ENCODE measurements at regions not wholly inside any gene's neighbourhood (a gene's known extent, or its start where the extent isn't known, plus 50 kb on each side); places are given as distances from the start of the nearest gene placed in this dataset.

DNA sequence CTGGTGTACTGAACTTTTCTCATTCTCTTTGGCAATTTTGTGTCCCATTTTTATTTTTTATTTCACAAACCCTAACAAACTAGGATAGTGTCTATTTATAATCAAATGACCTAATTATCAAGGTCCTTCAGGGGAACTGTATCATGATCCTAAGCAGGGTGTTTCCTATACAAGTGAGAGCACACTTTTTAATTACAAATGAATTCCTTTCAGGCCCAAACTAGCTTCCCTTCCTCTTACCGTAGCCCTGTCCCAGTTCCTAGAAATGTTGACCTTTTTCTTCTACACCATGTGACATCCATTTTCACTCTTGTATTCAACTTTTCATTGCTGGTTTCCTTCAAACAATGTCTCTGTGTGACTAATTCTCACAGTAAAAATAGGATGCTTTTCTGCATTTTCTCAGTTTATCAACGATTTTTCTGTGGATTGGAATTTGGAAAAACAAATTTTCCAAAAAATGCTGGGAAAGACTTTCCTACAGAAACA lies 411.4 kb downstream of the CCDC91 start:
- TF ChIP-seq, protein P1, sequence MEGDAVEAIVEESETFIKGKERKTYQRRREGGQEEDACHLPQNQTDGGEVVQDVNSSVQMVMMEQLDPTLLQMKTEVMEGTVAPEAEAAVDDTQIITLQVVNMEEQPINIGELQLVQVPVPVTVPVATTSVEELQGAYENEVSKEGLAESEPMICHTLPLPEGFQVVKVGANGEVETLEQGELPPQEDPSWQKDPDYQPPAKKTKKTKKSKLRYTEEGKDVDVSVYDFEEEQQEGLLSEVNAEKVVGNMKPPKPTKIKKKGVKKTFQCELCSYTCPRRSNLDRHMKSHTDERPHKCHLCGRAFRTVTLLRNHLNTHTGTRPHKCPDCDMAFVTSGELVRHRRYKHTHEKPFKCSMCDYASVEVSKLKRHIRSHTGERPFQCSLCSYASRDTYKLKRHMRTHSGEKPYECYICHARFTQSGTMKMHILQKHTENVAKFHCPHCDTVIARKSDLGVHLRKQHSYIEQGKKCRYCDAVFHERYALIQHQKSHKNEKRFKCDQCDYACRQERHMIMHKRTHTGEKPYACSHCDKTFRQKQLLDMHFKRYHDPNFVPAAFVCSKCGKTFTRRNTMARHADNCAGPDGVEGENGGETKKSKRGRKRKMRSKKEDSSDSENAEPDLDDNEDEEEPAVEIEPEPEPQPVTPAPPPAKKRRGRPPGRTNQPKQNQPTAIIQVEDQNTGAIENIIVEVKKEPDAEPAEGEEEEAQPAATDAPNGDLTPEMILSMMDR (IDR thresholded peaks at IDR 0.05; ENCODE audit: low read depth, low read length, missing control alignments) = no peak
- H3K4me3 ChIP-seq (ENCODE audit: low read depth, low read length) = no peak overlapping the region
- DNase-seq (ENCODE audit: low read depth) = no peak

DNA sequence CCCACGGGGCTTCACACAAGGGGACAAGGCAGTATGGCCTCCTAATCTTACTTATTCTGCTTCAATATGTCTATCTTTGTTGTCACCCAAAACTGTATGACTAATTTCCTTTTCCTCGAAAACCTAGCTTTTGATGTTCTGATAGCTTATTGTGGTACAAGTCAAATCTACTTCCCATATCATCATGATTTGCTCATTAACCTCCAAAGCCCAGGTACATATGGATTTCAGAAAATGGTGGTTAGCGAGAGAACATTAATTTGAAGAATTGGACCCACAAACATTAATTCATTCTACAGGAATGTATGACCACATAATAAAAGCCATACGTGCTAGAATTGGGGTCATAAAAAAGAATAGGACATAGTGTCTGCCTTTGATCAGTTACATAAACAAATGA lies 412.5 kb downstream of the CCDC91 start:
- no peak overlapping the region for H3K4me3 ChIP-seq (ENCODE audit: low read depth, low read length)
- no peak for DNase-seq (ENCODE audit: low read depth)
- TF ChIP-seq, protein P1 (IDR thresholded peaks at IDR 0.05; ENCODE audit: low read depth, low read length, missing control alignments) = no peak

DNA sequence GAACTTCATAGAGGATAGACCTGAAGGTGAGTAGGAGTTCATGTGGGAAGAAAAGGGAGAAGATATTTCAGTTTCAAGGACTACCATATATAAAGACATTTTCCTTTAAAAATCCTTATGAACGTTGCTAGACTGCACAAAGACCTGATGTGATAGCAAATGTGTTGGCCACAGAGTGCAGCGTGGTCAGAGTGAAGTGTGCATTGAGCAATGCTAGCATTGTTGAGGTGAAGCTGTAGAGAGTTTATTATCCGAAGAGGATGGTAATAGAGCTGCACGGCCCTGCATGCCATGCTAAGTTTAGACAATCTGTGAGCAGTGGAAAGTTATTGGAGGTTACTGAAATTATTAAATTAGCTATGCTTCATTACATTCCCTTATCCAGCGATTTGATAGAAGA lies 413.0 kb downstream of the CCDC91 start:
- DNase-seq (ENCODE audit: low read depth) = no peak
- TF ChIP-seq, protein P1 (IDR thresholded peaks at IDR 0.05; ENCODE audit: low read depth, low read length, missing control alignments) = no peak
- H3K4me3 ChIP-seq (ENCODE audit: low read depth, low read length) = no peak overlapping the region

DNA sequence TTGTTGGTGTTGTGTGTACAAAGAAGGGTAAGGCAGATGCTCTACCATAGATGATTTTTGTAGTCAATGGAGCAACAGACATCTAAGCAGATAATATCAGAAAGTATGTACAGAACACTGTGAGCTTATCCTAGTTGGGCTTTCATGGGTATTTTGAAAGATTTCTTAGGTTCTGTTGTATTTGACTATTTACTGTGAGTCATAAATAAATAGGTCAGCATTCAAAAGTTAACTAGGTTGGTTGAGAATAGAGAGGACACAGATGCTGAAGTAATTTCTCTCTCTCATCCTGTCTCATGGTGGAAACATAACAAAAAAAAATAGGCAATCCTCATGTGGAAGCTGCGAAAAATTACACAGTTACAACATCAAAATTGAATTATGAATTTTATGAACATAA lies 413.5 kb downstream of the CCDC91 start:
- H3K4me3 ChIP-seq (ENCODE audit: low read depth, low read length) = no peak overlapping the region
- DNase-seq (ENCODE audit: low read depth) = no peak
- TF ChIP-seq, protein P1 (IDR thresholded peaks at IDR 0.05; ENCODE audit: low read depth, low read length, missing control alignments) = no peak

DNA sequence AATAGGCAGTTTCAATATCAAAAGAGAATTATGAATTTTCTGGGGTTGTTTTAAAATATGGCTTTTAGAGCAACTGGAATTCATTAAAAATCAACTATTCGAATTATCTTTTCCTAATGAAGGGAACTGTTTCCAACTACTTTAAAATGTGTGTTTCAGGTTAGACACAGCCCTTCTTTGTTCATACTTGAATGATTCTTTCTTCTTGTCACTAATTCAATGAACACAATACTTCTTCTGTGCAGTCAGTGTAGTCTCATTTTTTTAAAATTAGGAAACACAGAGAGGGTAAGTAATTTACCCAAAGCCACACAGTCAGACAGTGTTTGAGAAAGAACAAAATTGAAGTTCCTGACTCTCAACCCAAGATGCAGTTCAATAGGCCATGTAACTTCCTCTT lies 414.0 kb downstream of the CCDC91 start:
- TF ChIP-seq, protein P1 (IDR thresholded peaks at IDR 0.05; ENCODE audit: low read depth, low read length, missing control alignments) = no peak
- DNase-seq (ENCODE audit: low read depth) = no peak
- H3K4me3 ChIP-seq (ENCODE audit: low read depth, low read length) = no peak overlapping the region

DNA sequence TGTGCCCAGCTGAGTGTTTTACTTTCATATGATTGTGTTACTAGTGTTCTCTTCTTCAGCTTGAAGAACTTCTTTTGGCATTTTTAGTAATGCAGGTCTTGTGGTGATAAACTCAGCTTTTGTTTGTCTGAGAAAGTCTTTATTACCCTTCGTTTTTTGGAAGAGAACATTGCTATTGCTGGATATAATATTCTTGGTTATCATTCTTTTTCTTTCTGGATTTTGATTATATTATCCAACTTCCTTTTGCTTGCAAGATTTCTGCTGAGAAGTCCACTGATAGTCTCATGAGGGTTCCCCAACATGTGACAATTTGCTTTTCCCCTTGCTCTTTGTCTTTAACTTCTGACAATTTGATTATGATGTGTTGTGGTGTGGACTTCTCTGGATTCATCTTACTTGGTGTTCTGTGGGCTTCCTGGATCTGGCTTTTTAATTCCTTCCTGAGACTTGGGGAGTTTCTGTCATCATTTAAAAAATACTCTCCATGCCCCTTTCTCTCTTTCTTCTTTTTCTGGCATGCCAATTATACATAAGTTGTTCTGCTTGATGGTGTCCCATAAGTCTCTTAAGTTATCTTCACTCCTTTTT lies 416.8 kb downstream of the CCDC91 start:
- DNase-seq (ENCODE audit: low read depth) = no peak
- H3K4me3 ChIP-seq (ENCODE audit: low read depth, low read length) = no peak overlapping the region
- TF ChIP-seq, protein P1 (IDR thresholded peaks at IDR 0.05; ENCODE audit: low read depth, low read length, missing control alignments) = no peak

Data from GM12864 (cell line).